Peyer's patch (tissue), 4 donors: ENCODE measurements at regions not wholly inside any gene's neighbourhood (a gene's known extent, or its start where the extent isn't known, plus 50 kb on each side); places are given as distances from the start of the nearest gene placed in this dataset.

Source experiments
- DNase-seq, 3 donors: peaks; one replicate each; pipeline ENCODE4 v3.0.0-alpha.2; 2017 to 2019
- H3K27ac ChIP-seq, 4 donors: fragments of 200-600 bp; sonication (generic); one replicate each; pipeline ENCODE4 v1.5.1; 2016 to 2019
- H3K27me3 ChIP-seq, 2 donors: fragments of 200-600 bp; sonication (generic); one replicate each; pipeline ENCODE4 v1.5.1; 2019
- H3K36me3 ChIP-seq, 3 donors: fragments of 200-600 bp; sonication (generic); one replicate each; pipeline ENCODE4 v1.5.1; 2016 to 2019
- H3K4me1 ChIP-seq, 4 donors: fragments of 200-600 bp; sonication (generic); one replicate each; pipeline ENCODE4 v1.5.1; 2016 to 2019
- H3K4me3 ChIP-seq, 4 donors: fragments of 200-600 bp; sonication (generic); 1 replicate in 3 of 4; 2 replicates in 1 of 4; pipeline ENCODE4 v1.5.1; 2016 to 2019; ENCODE audit warnings: mild to moderate bottlenecking in 1 of 4
- H3K9me3 ChIP-seq, 4 donors: fragments of 200-600 bp; sonication (generic); one replicate each; pipeline ENCODE4 v1.5.1; 2016 to 2019; ENCODE audit warnings: mild to moderate bottlenecking in 1 of 4
- CTCF ChIP-seq, 6 experiments: fragments of 450-650 bp in 4 of 6; fragments of 200-600 bp in 2 of 6; sonication (generic) in 1 of 6; IDR thresholded peaks; one replicate each; pipeline ENCODE4 v1.5.1; 2017 to 2019; ENCODE audit warnings: antibody characterized with exemption in 6 of 6, mild to moderate bottlenecking in 3 of 6, moderate library complexity in 1 of 6
- POLR2A ChIP-seq, 2 donors: fragments of 450-650 bp; IDR thresholded peaks; one replicate each; pipeline ENCODE4 v1.5.1; 2017; ENCODE audit warnings: antibody characterized with exemption in 2 of 2, mild to moderate bottlenecking in 2 of 2, moderate library complexity in 2 of 2

GRCh38 chr15:62847900-62848489 is 194.6 kb upstream of the TPM1 start:
- Histone ChIP-seq H3K4me1 (peaks cover 0 to 13% (median 0%) of the 10 kb centered on the region in 4 donors), H3K27ac (no peak overlapping the region), H3K4me3 (no peak overlapping the region), H3K27me3 (no peaks in the 10 kb centered on the region), H3K9me3 (no peaks in the 10 kb centered on the region), H3K36me3 (no peaks in the 10 kb centered on the region)
- TF ChIP-seq POLR2A (IDR thresholded peaks at IDR 0.05), result no peak
- TF ChIP-seq CTCF (IDR thresholded peaks at IDR 0.05), result peak in 4 of 6 experiments; percentile 39 to 66 (median 56)
- DNase-seq, result peak; percentile 26 to 83 (median 72)

- no peaks in the 10 kb centered on the region for H3K9me3 ChIP-seq
Observed at GRCh38 chr15:62848632-62849050, 193.9 kb upstream of the TPM1 start.

GRCh38 chr15:62849316-62850106 is 193.0 kb upstream of the TPM1 start:
- Histone ChIP-seq H3K27me3 (no peaks in the 10 kb centered on the region), H3K4me1 (peaks cover 0 to 13% (median 0%) of the 10 kb centered on the region in 4 donors), H3K4me3 (no peak overlapping the region), H3K27ac (no peak overlapping the region), H3K36me3 (no peaks in the 10 kb centered on the region), H3K9me3 (no peaks in the 10 kb centered on the region)
- TF ChIP-seq POLR2A (IDR thresholded peaks at IDR 0.05) (no peak), CTCF (IDR thresholded peaks at IDR 0.05) (no peak)
- DNase-seq, result no peak

More at GRCh38 chr15:62848632-62849050, 193.9 kb upstream of the TPM1 start:
- Histone ChIP-seq H3K4me3 (no peak overlapping the region), H3K36me3 (no peaks in the 10 kb centered on the region), H3K27me3 (no peaks in the 10 kb centered on the region), H3K4me1 (peaks cover 0 to 13% (median 0%) of the 10 kb centered on the region in 4 donors), H3K27ac (no peak overlapping the region)
- DNase-seq, result no peak
- no peak for TF ChIP-seq POLR2A (IDR thresholded peaks at IDR 0.05)
- no peak for TF ChIP-seq CTCF (IDR thresholded peaks at IDR 0.05)

GRCh38 chr15:62850318-62850717 is 192.2 kb upstream of the TPM1 start:
- H3K27me3 ChIP-seq, result no peaks in the 10 kb centered on the region
- no peak for DNase-seq
- no peak overlapping the region for H3K27ac ChIP-seq
- H3K36me3 ChIP-seq, result no peaks in the 10 kb centered on the region
- no peaks in the 10 kb centered on the region for H3K9me3 ChIP-seq
- peaks cover 0 to 10% (median 0%) of the 10 kb centered on the region in 4 donors for H3K4me1 ChIP-seq
- no peak overlapping the region for H3K4me3 ChIP-seq
- no peak for TF ChIP-seq CTCF (IDR thresholded peaks at IDR 0.05)
- no peak for TF ChIP-seq POLR2A (IDR thresholded peaks at IDR 0.05)

- no peak for DNase-seq
- H3K27ac ChIP-seq, result no peak overlapping the region
- TF ChIP-seq POLR2A (IDR thresholded peaks at IDR 0.05) (no peak), CTCF (IDR thresholded peaks at IDR 0.05) (no peak)
- no peaks in the 10 kb centered on the region for H3K36me3 ChIP-seq
- no peak overlapping the region for H3K4me3 ChIP-seq
- H3K4me1 ChIP-seq, result peaks cover 0 to 7% (median 0%) of the 10 kb centered on the region in 4 donors
- no peaks in the 10 kb centered on the region for H3K27me3 ChIP-seq
- H3K9me3 ChIP-seq, result no peaks in the 10 kb centered on the region
Observed at GRCh38 chr15:62850791-62851291, 191.7 kb upstream of the TPM1 start.
